Karpas-422 (cell line): ENCODE measurements at regions not wholly inside any gene's neighbourhood (a gene's known extent, or its start where the extent isn't known, plus 50 kb on each side); places are given as distances from the start of the nearest gene placed in this dataset.

ENCODE experiments used
- DNase-seq: peaks from one replicate; pipeline ENCODE4 v3.0.0-alpha.2; 2015
- H2AFZ ChIP-seq: fragments of 200-600 bp; sonication (generic); 2 replicates; pipeline ENCODE4 v1.6.1; 2014; ENCODE audit warnings: antibody characterized with exemption, low read length, mixed read lengths
- H3K27ac ChIP-seq: fragments of 200-600 bp; sonication (generic); 2 replicates; pipeline ENCODE4 v1.5.1; 2014; ENCODE audit warnings: mild to moderate bottlenecking, low read length, moderate library complexity
- H3K27me3 ChIP-seq: fragments of 200-600 bp; sonication (generic); 2 replicates; pipeline ENCODE4 v1.6.1; 2014; ENCODE audit warnings: low read length, mixed read lengths
- H3K36me3 ChIP-seq: fragments of 200-600 bp; sonication (generic); 2 replicates; pipeline ENCODE4 v1.6.1; 2014; ENCODE audit warnings: low read length, mixed read lengths; ENCODE audit not compliant: insufficient read depth
- H3K4me1 ChIP-seq: fragments of 200-600 bp; sonication (generic); 2 replicates; pipeline ENCODE4 v1.6.1; 2014; ENCODE audit warnings: mild to moderate bottlenecking, low read length, mixed read lengths
- H3K4me2 ChIP-seq: fragments of 200-600 bp; sonication (generic); 2 replicates; pipeline ENCODE4 v1.6.1; 2014; ENCODE audit warnings: low read length, low read depth, mild to moderate bottlenecking; ENCODE audit not compliant: poor library complexity, severe bottlenecking
- H3K4me3 ChIP-seq: fragments of 200-600 bp; sonication (generic); 2 replicates; pipeline ENCODE4 v1.5.1; 2014; ENCODE audit warnings: mild to moderate bottlenecking, antibody characterized with exemption, low read length, mixed read lengths
- H3K79me2 ChIP-seq: fragments of 200-600 bp; sonication (generic); 2 replicates; pipeline ENCODE4 v1.6.1; 2014; ENCODE audit warnings: mild to moderate bottlenecking, low read length, mixed read lengths
- H3K9ac ChIP-seq: fragments of 200-600 bp; sonication (generic); 2 replicates; pipeline ENCODE4 v1.6.0; 2014; ENCODE audit warnings: low read length
- H3K9me2 ChIP-seq: fragments of 200-600 bp; sonication (generic), shearing (Covaris generic); replicated peaks from 2 replicates; pipeline ENCODE4 v1.6.0; 2014; ENCODE audit warnings: mild to moderate bottlenecking, low read length, moderate library complexity; ENCODE audit not compliant: insufficient read depth
- H3K9me3 ChIP-seq: fragments of 300-700, 200-600 bp; sonication (generic); 2 replicates; pipeline ENCODE4 v1.6.1; 2014; ENCODE audit warnings: low read length, mixed read lengths
- H4K20me1 ChIP-seq: fragments of 200-600 bp; sonication (generic); 2 replicates; pipeline ENCODE4 v1.6.1; 2014; ENCODE audit warnings: mild to moderate bottlenecking, antibody characterized with exemption, low read length, low read depth; ENCODE audit not compliant: insufficient read depth

- no peaks in the 10 kb centered on the region for H3K27me3 ChIP-seq
- H3K36me3 ChIP-seq: no peaks in the 10 kb centered on the region
- no peak overlapping the region for H3K4me2 ChIP-seq
- no peak for DNase-seq
- no peaks in the 10 kb centered on the region for H4K20me1 ChIP-seq
- H3K9ac ChIP-seq: no peak overlapping the region
- H3K9me3 ChIP-seq: peaks cover 20% of the 10 kb centered on the region
- no peaks in the 10 kb centered on the region for H3K79me2 ChIP-seq
- H3K4me3 ChIP-seq: no peak overlapping the region
- no peak overlapping the region for H3K27ac ChIP-seq
- no peak overlapping the region for H2AFZ ChIP-seq
- H3K4me1 ChIP-seq: no peaks in the 10 kb centered on the region
- H3K9me2 ChIP-seq: no peaks in the 10 kb centered on the region
Observed at GRCh38 chr5:4418084-4418483, 722.0 kb upstream of the ADAMTS16 start.

GRCh38 chr5:4419281-4419680 lies 720.8 kb upstream of the ADAMTS16 start:
- Histone ChIP-seq H4K20me1 (no peaks in the 10 kb centered on the region), H2AFZ (no peak overlapping the region), H3K4me3 (no peak overlapping the region), H3K79me2 (no peaks in the 10 kb centered on the region), H3K4me1 (no peaks in the 10 kb centered on the region), H3K36me3 (no peaks in the 10 kb centered on the region), H3K9me3 (peaks cover 31% of the 10 kb centered on the region), H3K27ac (no peak overlapping the region), H3K9ac (no peak overlapping the region), H3K9me2 (no peaks in the 10 kb centered on the region), H3K27me3 (no peaks in the 10 kb centered on the region), H3K4me2 (no peak overlapping the region)
- DNase-seq: no peak

- H2AFZ ChIP-seq: no peak overlapping the region
- no peaks in the 10 kb centered on the region for H3K4me1 ChIP-seq
- no peak for DNase-seq
- no peak overlapping the region for H3K4me3 ChIP-seq
- no peaks in the 10 kb centered on the region for H3K36me3 ChIP-seq
- peaks cover 38% of the 10 kb centered on the region for H3K9me3 ChIP-seq
- H3K27me3 ChIP-seq: no peaks in the 10 kb centered on the region
- H3K27ac ChIP-seq: no peak overlapping the region
- no peak overlapping the region for H3K4me2 ChIP-seq
- H3K9me2 ChIP-seq: no peaks in the 10 kb centered on the region
- no peak overlapping the region for H3K9ac ChIP-seq
- H4K20me1 ChIP-seq: no peaks in the 10 kb centered on the region
- no peaks in the 10 kb centered on the region for H3K79me2 ChIP-seq
Observed at GRCh38 chr5:4420177-4420576, 720.0 kb upstream of the ADAMTS16 start.

GRCh38 chr5:4420681-4421080 lies 719.4 kb upstream of the ADAMTS16 start:
- Histone ChIP-seq H3K9me3 (peaks cover 38% of the 10 kb centered on the region), H3K27me3 (no peaks in the 10 kb centered on the region), H3K9me2 (no peaks in the 10 kb centered on the region), H3K79me2 (no peaks in the 10 kb centered on the region), H3K36me3 (no peaks in the 10 kb centered on the region), H4K20me1 (no peaks in the 10 kb centered on the region), H3K4me2 (no peak overlapping the region), H3K27ac (no peak overlapping the region), H2AFZ (no peak overlapping the region), H3K9ac (no peak overlapping the region), H3K4me1 (no peaks in the 10 kb centered on the region), H3K4me3 (no peak overlapping the region)
- no peak for DNase-seq

GRCh38 chr5:4422247-4422646 lies 717.9 kb upstream of the ADAMTS16 start:
- no peaks in the 10 kb centered on the region for H3K36me3 ChIP-seq
- no peak for DNase-seq
- no peak overlapping the region for H3K9ac ChIP-seq
- H3K9me3 ChIP-seq: peaks cover 40% of the 10 kb centered on the region
- H4K20me1 ChIP-seq: no peaks in the 10 kb centered on the region
- H3K27me3 ChIP-seq: no peaks in the 10 kb centered on the region
- H3K4me3 ChIP-seq: no peak overlapping the region
- no peak overlapping the region for H3K4me2 ChIP-seq
- no peak overlapping the region for H2AFZ ChIP-seq
- H3K79me2 ChIP-seq: no peaks in the 10 kb centered on the region
- no peaks in the 10 kb centered on the region for H3K9me2 ChIP-seq
- H3K4me1 ChIP-seq: no peaks in the 10 kb centered on the region
- H3K27ac ChIP-seq: no peak overlapping the region

GRCh38 chr5:4424895-4425294 lies 715.2 kb upstream of the ADAMTS16 start:
- Histone ChIP-seq H3K79me2 (no peaks in the 10 kb centered on the region), H3K27ac (no peak overlapping the region), H2AFZ (no peak overlapping the region), H3K9me2 (no peaks in the 10 kb centered on the region), H3K36me3 (no peaks in the 10 kb centered on the region), H3K27me3 (no peaks in the 10 kb centered on the region), H3K4me3 (no peak overlapping the region), H3K9me3 (peaks cover 49% of the 10 kb centered on the region), H3K9ac (no peak overlapping the region), H4K20me1 (no peaks in the 10 kb centered on the region), H3K4me2 (no peak overlapping the region), H3K4me1 (no peaks in the 10 kb centered on the region)
- DNase-seq: no peak

GRCh38 chr5:4440536-4440935 lies 699.6 kb upstream of the ADAMTS16 start:
- H2AFZ ChIP-seq: no peak overlapping the region
- no peak overlapping the region for H3K4me2 ChIP-seq
- no peaks in the 10 kb centered on the region for H3K4me1 ChIP-seq
- no peak for DNase-seq
- no peaks in the 10 kb centered on the region for H3K79me2 ChIP-seq
- no peaks in the 10 kb centered on the region for H3K9me2 ChIP-seq
- H3K4me3 ChIP-seq: no peak overlapping the region
- H3K9me3 ChIP-seq: peaks cover 38% of the 10 kb centered on the region
- H3K27ac ChIP-seq: no peak overlapping the region
- H4K20me1 ChIP-seq: no peaks in the 10 kb centered on the region
- no peak overlapping the region for H3K9ac ChIP-seq
- H3K36me3 ChIP-seq: no peaks in the 10 kb centered on the region
- no peaks in the 10 kb centered on the region for H3K27me3 ChIP-seq

- DNase-seq: no peak
- no peaks in the 10 kb centered on the region for H3K9me2 ChIP-seq
- no peaks in the 10 kb centered on the region for H4K20me1 ChIP-seq
- H3K9ac ChIP-seq: no peak overlapping the region
- H3K9me3 ChIP-seq: peaks cover 33% of the 10 kb centered on the region
- no peak overlapping the region for H2AFZ ChIP-seq
- H3K79me2 ChIP-seq: no peaks in the 10 kb centered on the region
- H3K4me2 ChIP-seq: no peak overlapping the region
- H3K27ac ChIP-seq: no peak overlapping the region
- no peak overlapping the region for H3K4me3 ChIP-seq
- H3K4me1 ChIP-seq: no peaks in the 10 kb centered on the region
- no peaks in the 10 kb centered on the region for H3K27me3 ChIP-seq
- no peaks in the 10 kb centered on the region for H3K36me3 ChIP-seq
Observed at GRCh38 chr5:4442221-4442620, 697.9 kb upstream of the ADAMTS16 start.

GRCh38 chr5:4447657-4448056 lies 692.5 kb upstream of the ADAMTS16 start:
- Histone ChIP-seq H2AFZ (no peak overlapping the region), H3K36me3 (no peaks in the 10 kb centered on the region)
- DNase-seq: no peak

More at GRCh38 chr5:4447657-4448056, 692.5 kb upstream of the ADAMTS16 start:
- Histone ChIP-seq H3K79me2 (no peaks in the 10 kb centered on the region), H3K27ac (no peak overlapping the region), H3K9ac (no peak overlapping the region), H3K9me3 (peaks cover 42% of the 10 kb centered on the region), H3K4me1 (no peaks in the 10 kb centered on the region), H3K9me2 (no peaks in the 10 kb centered on the region), H3K4me3 (no peak overlapping the region), H4K20me1 (no peaks in the 10 kb centered on the region), H3K27me3 (no peaks in the 10 kb centered on the region), H3K4me2 (no peak overlapping the region)
